ENCODE measurements at regions not wholly inside any gene's neighbourhood (a gene's known extent, or its start where the extent isn't known, plus 50 kb on each side); places are given as distances from the start of the nearest gene placed in this dataset.
"Not testable (repeated sequence)": the region's sequence is repeated elsewhere in the genome, so short reads cannot be mapped to it uniquely, and the experiment has no call there.

- no peak for DNase-seq (ENCODE audit: low read depth in 3 of 3, low spot score in 2 of 3)
Measured at GRCh38 chr3:86378829-86379228, 612.1 kb downstream of the VGLL3 start.

- not testable (repeated sequence) for DNase-seq (ENCODE audit: low read depth in 3 of 3, low spot score in 2 of 3)
Measured at GRCh38 chr3:86335566-86335965, 655.4 kb downstream of the VGLL3 start.

- DNase-seq (ENCODE audit: low read depth in 3 of 3, low spot score in 2 of 3): no peak
Measured at GRCh38 chr3:86333636-86334035, 657.3 kb downstream of the VGLL3 start.

GRCh38 chr3:86303935-86304334 lies 687.0 kb downstream of the VGLL3 start:
- no peak for DNase-seq (ENCODE audit: low read depth in 3 of 3, low spot score in 2 of 3)

GRCh38 chr3:86282106-86282787 lies 708.7 kb downstream of the VGLL3 start:
- DNase-seq (ENCODE audit: low read depth in 3 of 3, low spot score in 2 of 3): no peak

- DNase-seq (ENCODE audit: low read depth in 3 of 3, low spot score in 2 of 3): no peak
Measured at GRCh38 chr3:86269364-86270155, 721.4 kb downstream of the VGLL3 start.

DNA sequence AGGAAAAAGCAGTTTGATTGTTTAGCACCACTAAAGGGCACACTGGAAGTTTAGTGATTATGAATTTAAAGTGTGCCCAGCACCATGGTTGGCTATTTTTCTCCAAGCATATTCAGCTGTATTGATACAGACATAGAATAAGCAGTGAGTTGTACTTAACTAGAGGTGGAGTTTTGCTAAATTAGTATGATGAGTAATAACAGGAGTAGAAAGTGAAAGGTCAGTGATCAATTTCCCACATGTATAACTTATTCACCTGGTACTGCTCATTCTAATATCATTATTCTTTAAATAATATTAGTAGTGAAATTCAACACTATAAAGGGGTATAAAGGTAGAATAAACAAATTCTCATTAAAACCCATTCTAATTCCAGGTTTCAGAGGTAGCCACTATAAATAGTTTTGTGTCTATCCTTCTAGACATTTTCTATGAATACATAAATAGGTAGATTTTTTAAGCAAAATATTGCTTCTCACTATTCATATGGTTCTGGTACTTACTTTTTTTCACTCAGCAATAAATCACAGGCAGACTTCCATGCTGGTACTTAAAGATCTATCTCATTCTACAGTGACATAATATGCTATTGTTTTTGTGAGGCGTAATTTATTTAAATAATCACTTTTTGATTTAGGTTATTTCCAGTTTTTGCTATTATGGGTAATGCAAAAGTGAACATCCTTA lies 732.9 kb downstream of the VGLL3 start:
- no peak for DNase-seq (ENCODE audit: low read depth in 3 of 3, low spot score in 2 of 3)

DNA sequence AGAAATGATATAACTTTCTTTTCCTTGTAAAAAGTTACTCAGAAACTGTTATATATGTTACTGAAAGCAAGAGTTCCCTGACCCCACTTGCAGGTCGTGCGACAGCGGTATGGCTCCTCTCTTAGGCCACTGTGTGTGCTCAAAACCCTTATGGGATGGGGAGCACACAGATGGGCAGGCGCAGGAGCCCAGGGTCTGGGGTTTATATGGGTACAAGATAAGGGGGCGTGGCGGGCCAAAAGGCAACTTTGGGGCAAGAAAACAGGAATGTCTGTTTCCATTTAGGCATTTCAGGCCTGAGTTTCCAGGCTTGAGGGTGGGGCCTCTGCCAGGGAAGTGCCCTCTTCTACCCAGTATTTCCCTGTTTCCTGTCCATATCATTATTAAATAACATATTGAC lies 736.5 kb downstream of the VGLL3 start:
- no peak for DNase-seq (ENCODE audit: low read depth in 3 of 3, low spot score in 2 of 3)

DNA sequence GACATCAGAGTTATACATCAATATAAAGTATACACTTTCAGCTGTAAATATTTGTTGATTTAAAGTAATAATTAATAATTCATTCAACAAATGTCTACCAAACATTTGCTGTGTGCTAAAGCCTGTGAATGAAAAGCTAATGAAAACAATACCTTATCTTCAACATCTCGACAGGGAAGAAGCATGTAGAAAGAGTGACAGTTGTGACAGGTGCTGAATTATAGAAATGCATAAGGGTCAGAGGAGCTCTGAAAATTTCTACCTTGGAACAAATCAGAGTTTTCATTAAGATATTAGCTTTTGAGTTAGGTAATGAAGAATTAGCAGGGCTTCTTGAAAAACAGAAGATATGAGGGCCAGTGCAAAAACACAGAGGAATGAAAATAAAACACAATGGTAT lies 739.2 kb downstream of the VGLL3 start:
- no peak for DNase-seq (ENCODE audit: low read depth in 3 of 3, low spot score in 2 of 3)

DNA sequence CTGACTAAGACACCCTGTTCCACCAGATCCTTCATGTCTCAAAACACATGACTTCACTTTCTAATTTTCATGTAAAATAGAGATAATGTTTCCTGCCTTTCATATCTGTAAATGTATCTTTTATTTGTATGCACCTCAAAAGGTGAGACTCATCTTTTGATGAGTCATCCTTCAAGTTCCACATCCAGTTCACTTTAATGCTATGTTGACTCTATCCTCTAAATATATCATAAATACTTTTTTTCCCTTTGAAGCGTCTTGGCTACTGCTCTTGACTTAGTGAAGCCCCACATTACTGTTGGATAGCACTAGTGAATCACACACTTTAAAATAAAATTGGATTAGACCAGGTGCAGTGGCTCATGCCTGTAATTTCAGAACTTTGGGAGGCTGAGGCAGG lies 741.1 kb downstream of the VGLL3 start:
- DNase-seq (ENCODE audit: low read depth in 3 of 3, low spot score in 2 of 3): no peak

DNA sequence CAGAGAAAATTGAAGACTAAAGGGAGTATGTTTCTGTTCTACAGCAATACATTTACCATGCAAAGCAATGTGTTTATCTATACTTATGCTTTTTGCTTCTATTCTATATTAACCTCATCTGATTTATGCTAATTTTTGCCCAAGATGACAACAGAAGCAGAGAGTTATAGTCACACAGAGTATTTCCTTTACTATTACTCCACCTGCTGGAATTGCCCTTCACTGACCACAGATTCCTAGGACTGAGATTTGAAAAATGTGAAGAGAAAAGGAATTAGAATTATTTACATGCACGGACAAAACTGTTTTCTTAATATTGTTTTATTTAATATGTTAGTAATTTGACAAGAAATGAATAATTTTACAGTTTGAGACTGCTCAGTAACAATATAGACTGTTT lies 745.6 kb downstream of the VGLL3 start:
- no peak for DNase-seq (ENCODE audit: low read depth in 3 of 3, low spot score in 2 of 3)

- no peak for DNase-seq (ENCODE audit: low read depth in 3 of 3, low spot score in 2 of 3)
Measured at GRCh38 chr3:86244905-86245304, 746.0 kb downstream of the VGLL3 start.

GRCh38 chr3:86239946-86240345 lies 751.0 kb downstream of the VGLL3 start:
- DNase-seq (ENCODE audit: low read depth in 3 of 3, low spot score in 2 of 3): no peak

DNA sequence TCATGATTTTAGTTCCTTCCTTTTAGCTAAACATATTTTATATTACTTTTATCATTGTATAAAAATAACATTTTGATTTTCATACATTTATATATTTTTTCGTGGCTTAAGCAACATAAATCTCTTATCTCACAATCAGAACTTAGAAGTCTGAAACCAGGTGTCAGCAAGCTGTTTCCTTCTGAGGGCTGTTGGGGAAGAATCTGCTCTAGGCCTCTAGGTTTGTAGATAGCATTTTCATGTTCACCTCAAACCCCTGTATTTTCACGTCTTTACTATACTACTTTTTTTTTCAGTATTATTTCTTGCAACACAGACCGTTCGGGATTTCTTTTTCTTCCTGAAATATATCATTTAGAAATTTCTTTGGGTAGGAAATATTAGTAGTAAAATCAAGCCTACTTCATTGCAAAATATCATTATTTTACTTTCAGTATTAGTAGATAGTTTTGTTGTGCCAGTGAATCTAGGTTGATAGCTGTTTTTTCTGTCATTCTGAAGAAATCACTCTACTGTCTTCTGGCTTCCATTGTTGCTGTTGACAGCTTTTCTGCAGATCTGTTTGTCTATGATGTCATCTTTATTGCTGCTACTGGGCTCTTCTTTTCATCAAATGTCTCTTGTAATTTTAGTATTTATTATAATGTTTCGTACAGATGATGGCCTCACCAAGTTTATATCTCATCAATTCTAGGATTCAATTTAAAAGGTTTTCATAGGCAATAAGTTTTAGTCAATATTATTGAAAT lies 756.3 kb downstream of the VGLL3 start:
- DNase-seq (ENCODE audit: low read depth in 3 of 3, low spot score in 2 of 3): no peak

GRCh38 chr3:86230762-86231161 lies 760.2 kb downstream of the VGLL3 start:
- no peak for DNase-seq (ENCODE audit: low read depth in 3 of 3, low spot score in 2 of 3)

DNA sequence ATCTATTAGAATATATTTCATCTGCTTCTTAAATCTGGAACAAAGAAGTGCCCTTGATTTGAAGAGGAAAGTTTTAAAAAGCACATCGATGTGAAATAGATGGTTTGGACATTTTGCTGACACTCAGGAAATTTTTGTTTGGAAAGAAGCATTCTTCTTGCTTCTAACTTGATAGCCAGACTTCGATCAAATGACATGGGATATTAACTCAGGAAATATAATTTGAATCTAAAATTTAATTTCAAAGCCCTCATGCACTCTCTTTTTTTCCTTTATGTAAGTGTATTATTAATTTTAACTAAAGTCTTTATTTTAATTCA lies 761.2 kb downstream of the VGLL3 start:
- no peak for DNase-seq (ENCODE audit: low read depth in 3 of 3, low spot score in 2 of 3)

DNA sequence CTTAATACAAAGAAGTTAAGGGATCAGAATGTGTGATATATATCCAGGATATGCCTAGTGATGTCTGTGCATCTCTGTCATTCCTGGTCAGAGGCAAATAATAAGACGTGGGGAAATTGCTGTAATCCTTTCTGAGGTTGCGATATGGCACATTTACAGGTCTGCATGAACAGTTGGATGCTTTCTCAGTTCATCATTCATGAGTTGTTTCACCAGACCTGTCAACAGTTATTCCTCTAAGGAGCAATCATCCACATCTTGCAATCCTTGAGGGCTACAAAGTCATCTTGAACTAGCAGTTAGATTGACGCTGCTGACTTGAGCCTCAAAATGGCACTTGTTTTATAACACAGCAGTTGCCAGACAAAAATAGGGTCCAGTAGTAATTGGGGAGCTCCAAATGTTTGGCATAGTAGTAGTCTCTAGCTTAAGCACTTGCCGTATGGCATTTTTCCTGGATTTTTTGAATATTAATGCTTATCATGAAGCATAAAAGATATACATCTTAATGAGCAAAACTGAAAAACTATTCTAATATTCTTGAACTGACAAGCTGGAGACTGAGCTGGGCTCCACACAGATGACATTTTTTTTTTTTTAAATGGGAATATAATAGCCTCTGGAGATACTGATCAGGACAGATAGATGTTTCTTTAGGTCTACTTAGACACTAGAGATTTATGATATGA lies 761.7 kb downstream of the VGLL3 start:
- DNase-seq (ENCODE audit: low read depth in 3 of 3, low spot score in 2 of 3): no peak

GRCh38 chr3:86228101-86228500 lies 762.8 kb downstream of the VGLL3 start:
- DNase-seq (ENCODE audit: low read depth in 3 of 3, low spot score in 2 of 3): no peak

DNA sequence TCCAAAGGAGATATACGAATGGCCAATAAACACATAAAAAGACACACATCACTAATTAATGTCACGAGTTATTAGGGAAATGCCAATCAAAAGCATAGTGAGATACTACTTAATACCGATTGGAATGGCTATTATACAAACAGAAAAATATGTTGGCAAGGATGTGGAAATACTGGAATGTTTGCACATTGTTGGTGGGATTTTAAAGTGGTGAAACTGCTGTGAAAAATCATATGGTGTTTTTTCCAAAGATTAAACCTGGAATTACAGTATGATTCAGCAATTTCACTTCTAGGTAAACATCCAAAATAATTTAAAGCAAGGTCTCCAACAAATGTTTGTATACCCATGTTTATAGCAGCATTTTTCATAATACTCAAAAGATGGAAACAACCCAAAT lies 765.5 kb downstream of the VGLL3 start:
- no peak for DNase-seq (ENCODE audit: low read depth in 3 of 3, low spot score in 2 of 3)

GRCh38 chr3:86221601-86222000 lies 769.3 kb downstream of the VGLL3 start:
- no peak for DNase-seq (ENCODE audit: low read depth in 3 of 3, low spot score in 2 of 3)

GRCh38 chr3:86208772-86209171 lies 782.2 kb downstream of the VGLL3 start:
- no peak for DNase-seq (ENCODE audit: low read depth in 3 of 3, low spot score in 2 of 3)

All from right renal cortex interstitium (tissue), 3 donors.